ENCODE measurements at regions not wholly inside any gene's neighbourhood (a gene's known extent, or its start where the extent isn't known, plus 50 kb on each side); places are given as distances from the start of the nearest gene placed in this dataset.

- H3K27ac Mint-ChIP-seq, result no peak overlapping the region
Observed at GRCh38 chr7:42747044-42747443, 164.8 kb downstream of the C7orf25 start.

GRCh38 chr7:42746214-42746613, 165.7 kb downstream of the C7orf25 start:
- 55 to 57% methylated on average over 2 of the region's 2 CpGs for WGBS, 2 experiments (ENCODE audit: insufficient coverage in 1 of 2, insufficient read length in 1 of 2)
- Mint-ChIP-seq H3K4me3 (no peak overlapping the region), H3K27me3 (ENCODE audit: insufficient read depth) (no peaks in the 10 kb centered on the region), H3K36me3 (ENCODE audit: low read depth) (no peaks in the 10 kb centered on the region), H3K9me3 (peaks cover 8% of the 10 kb centered on the region), H3K27ac (no peak overlapping the region), H3K4me1 (no peaks in the 10 kb centered on the region)
- no peak for DNase-seq
- Histone ChIP-seq H3K9me3 (ENCODE audit: control insufficient read depth, low read length) (no peaks in the 10 kb centered on the region), H3K4me3 (ENCODE audit: low read length) (no peak overlapping the region), H3K36me3 (ENCODE audit: control insufficient read depth, insufficient read depth, low read length) (no peaks in the 10 kb centered on the region), H3K4me1 (ENCODE audit: control insufficient read depth, insufficient read depth, low read length) (no peaks in the 10 kb centered on the region), H3K27me3 (ENCODE audit: control insufficient read depth, insufficient read depth, low read length, poor library complexity, severe bottlenecking) (no peaks in the 10 kb centered on the region), H3K27ac (ENCODE audit: low read depth, low read length) (no peak overlapping the region), H3K9ac (ENCODE audit: extremely low read depth, low read length, poor library complexity, severe bottlenecking) (no peak overlapping the region)
- no peak for TF ChIP-seq CTCF (conservative IDR thresholded peaks at IDR 0.05)

More at GRCh38 chr7:42747044-42747443, 164.8 kb downstream of the C7orf25 start:
- Histone ChIP-seq H3K27me3 (ENCODE audit: control insufficient read depth, insufficient read depth, low read length, poor library complexity, severe bottlenecking) (no peaks in the 10 kb centered on the region), H3K27ac (ENCODE audit: low read depth, low read length) (no peak overlapping the region), H3K9ac (ENCODE audit: extremely low read depth, low read length, poor library complexity, severe bottlenecking) (no peak overlapping the region), H3K4me3 (ENCODE audit: low read length) (no peak overlapping the region), H3K4me1 (ENCODE audit: control insufficient read depth, insufficient read depth, low read length) (no peaks in the 10 kb centered on the region), H3K36me3 (ENCODE audit: control insufficient read depth, insufficient read depth, low read length) (no peaks in the 10 kb centered on the region), H3K9me3 (ENCODE audit: control insufficient read depth, low read length) (no peaks in the 10 kb centered on the region)
- no peak for DNase-seq
- Mint-ChIP-seq H3K9me3 (peaks cover 8% of the 10 kb centered on the region), H3K4me3 (no peak overlapping the region), H3K4me1 (no peaks in the 10 kb centered on the region), H3K27me3 (ENCODE audit: insufficient read depth) (no peaks in the 10 kb centered on the region), H3K36me3 (ENCODE audit: low read depth) (no peaks in the 10 kb centered on the region)
- 98 to 100% methylated on average over 1 to 2 of the region's 2 CpGs for WGBS, 2 experiments (ENCODE audit: insufficient coverage in 1 of 2, insufficient read length in 1 of 2)
- no peak for TF ChIP-seq CTCF (conservative IDR thresholded peaks at IDR 0.05)

- TF ChIP-seq CTCF (conservative IDR thresholded peaks at IDR 0.05), result peak; percentile 91
- no peaks in the 10 kb centered on the region for H3K36me3 Mint-ChIP-seq (ENCODE audit: low read depth)
Observed at GRCh38 chr7:42745357-42746059, 166.4 kb downstream of the C7orf25 start.

More at GRCh38 chr7:42745357-42746059, 166.4 kb downstream of the C7orf25 start:
- H3K4me3 Mint-ChIP-seq, result no peak overlapping the region
- no peak overlapping the region for H3K27ac Mint-ChIP-seq
- peaks cover 8% of the 10 kb centered on the region for H3K9me3 Mint-ChIP-seq
- Histone ChIP-seq H3K27ac (ENCODE audit: low read depth, low read length) (no peak overlapping the region), H3K36me3 (ENCODE audit: control insufficient read depth, insufficient read depth, low read length) (no peaks in the 10 kb centered on the region), H3K9ac (ENCODE audit: extremely low read depth, low read length, poor library complexity, severe bottlenecking) (no peak overlapping the region), H3K4me1 (ENCODE audit: control insufficient read depth, insufficient read depth, low read length) (no peaks in the 10 kb centered on the region), H3K27me3 (ENCODE audit: control insufficient read depth, insufficient read depth, low read length, poor library complexity, severe bottlenecking) (no peaks in the 10 kb centered on the region), H3K9me3 (ENCODE audit: control insufficient read depth, low read length) (no peaks in the 10 kb centered on the region), H3K4me3 (ENCODE audit: low read length) (no peak overlapping the region)
- peak; percentile 90 for DNase-seq
- H3K4me1 Mint-ChIP-seq, result no peaks in the 10 kb centered on the region
- H3K27me3 Mint-ChIP-seq (ENCODE audit: insufficient read depth), result no peaks in the 10 kb centered on the region
- WGBS, 2 experiments (ENCODE audit: insufficient coverage in 1 of 2, insufficient read length in 1 of 2), result 54 to 61% methylated on average over 3 of the region's 3 CpGs

All from endodermal cell (in vitro differentiated cells).